Fibroblast of mammary gland (primary cell): ENCODE measurements at regions not wholly inside any gene's neighbourhood (a gene's known extent, or its start where the extent isn't known, plus 50 kb on each side); places are given as distances from the start of the nearest gene placed in this dataset.

Experiments
- DNase-seq: peaks from one replicate; pipeline ENCODE4 v3.0.0-alpha.2; 2010; ENCODE audit warnings: low read depth
- H3K4me3 ChIP-seq: 2 replicates; pipeline ENCODE4 v1.5.1; 2011; ENCODE audit warnings: low read depth, mild to moderate bottlenecking, low read length, moderate library complexity; ENCODE audit not compliant: control insufficient read depth
- CTCF ChIP-seq: conservative IDR thresholded peaks from 2 replicates; pipeline ENCODE4 v1.5.1; 2011; ENCODE audit warnings: low read depth, low read length, inconsistent platforms; ENCODE audit not compliant: control insufficient read depth, insufficient read depth

DNA sequence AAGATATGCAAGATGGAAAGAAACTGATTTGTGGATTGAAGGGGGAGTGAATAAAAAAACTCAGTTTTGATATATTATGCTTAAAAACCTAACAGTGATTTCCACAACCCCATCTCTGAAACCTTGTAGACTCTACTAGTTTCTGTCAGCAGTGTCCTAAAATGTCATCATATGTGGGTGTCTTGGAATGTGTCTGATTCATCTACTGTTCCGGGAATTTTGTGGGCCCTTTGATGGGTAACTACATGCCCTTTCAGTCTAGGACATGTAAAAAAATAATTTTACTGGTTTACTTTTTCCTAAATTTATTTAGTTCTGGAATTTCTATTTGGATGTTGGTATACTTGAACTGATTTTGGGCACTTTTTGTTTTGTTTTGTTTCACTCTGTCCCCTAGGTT, 118.9 kb upstream of the NMUR2 start:
- no peak for DNase-seq
- H3K4me3 ChIP-seq: no peak overlapping the region
- TF ChIP-seq CTCF: no peak

- no peak overlapping the region for H3K4me3 ChIP-seq
- no peak for TF ChIP-seq CTCF
- DNase-seq: no peak
These were observed 122.4 kb upstream of the NMUR2 start for GRCh38 chr5:152527358-152528052.

DNA sequence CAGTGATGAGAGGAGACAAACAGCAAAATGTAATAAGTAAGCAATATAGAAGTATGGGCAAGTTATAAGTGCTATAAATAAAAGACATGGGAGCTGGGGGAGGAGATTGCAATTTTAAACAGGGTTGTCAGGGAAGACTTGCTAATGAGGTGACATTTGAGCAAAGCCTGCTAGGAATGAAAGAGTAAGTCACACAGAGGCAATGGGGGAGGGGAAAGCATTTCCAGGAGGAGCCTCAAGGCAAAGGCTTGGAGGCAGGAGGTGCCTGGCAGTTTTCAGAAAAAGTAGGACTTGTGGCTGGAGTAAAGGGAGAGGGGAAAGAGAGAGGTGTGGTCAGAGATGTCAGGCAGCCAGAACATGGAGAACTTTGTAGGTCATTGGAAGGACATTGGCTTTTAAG, 124.4 kb upstream of the NMUR2 start:
- H3K4me3 ChIP-seq: no peak overlapping the region
- no peak for DNase-seq
- no peak for TF ChIP-seq CTCF

DNA sequence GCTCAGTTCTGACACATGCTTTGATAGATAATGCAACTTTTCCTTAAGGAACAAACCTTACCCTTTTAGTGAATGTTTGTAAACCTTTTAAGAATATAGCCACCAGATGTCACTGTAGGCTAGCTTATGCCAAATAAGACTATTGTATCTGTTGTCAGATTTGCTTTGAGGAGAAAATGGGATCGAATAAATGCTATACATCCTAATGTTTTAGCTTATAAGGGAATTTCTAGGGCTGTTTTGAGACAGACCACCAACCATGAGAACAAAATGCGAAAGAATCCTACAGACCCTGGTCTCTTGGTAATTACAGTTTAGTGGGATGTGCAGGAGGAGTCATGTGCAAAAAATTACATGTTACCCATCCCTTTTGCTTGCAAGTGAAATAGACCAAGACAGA, 127.6 kb upstream of the NMUR2 start:
- peak; percentile 56 for TF ChIP-seq CTCF

GRCh38 chr5:152534641-152535040, 129.6 kb upstream of the NMUR2 start:
- H3K4me3 ChIP-seq: no peak overlapping the region
- DNase-seq: no peak

More for the DNA sequence above, 127.6 kb upstream of the NMUR2 start:
- DNase-seq: peak; percentile 71
- no peak overlapping the region for H3K4me3 ChIP-seq

GRCh38 chr5:152542741-152543140, 137.7 kb upstream of the NMUR2 start:
- no peak overlapping the region for H3K4me3 ChIP-seq
- DNase-seq: peak; percentile 31
- no peak for TF ChIP-seq CTCF

More at GRCh38 chr5:152534641-152535040, 129.6 kb upstream of the NMUR2 start:
- TF ChIP-seq CTCF: no peak
